Sigmoid colon (tissue), 4 donors: ENCODE measurements at regions not wholly inside any gene's neighbourhood (a gene's known extent, or its start where the extent isn't known, plus 50 kb on each side); places are given as distances from the start of the nearest gene placed in this dataset.

Experiments
- POLR2A ChIP-seq, 2 donors: fragments of 450-650 bp; IDR thresholded peaks; one replicate each; pipeline ENCODE4 v1.6.1; 2016; ENCODE audit warnings: antibody characterized with exemption in 2 of 2, mild to moderate bottlenecking in 2 of 2, moderate library complexity in 2 of 2
- POLR2AphosphoS5 ChIP-seq, 4 donors: sonication (generic); formaldehyde crosslinking; IDR thresholded peaks; one replicate each; pipeline ENCODE4 v1.6.1; 2017; ENCODE audit warnings: antibody characterized with exemption in 4 of 4
- TF ChIP-seq, protein P1 (sequence below), 4 experiments: fragments of 450-650 bp in 3 of 4; fragments of 200-600 bp in 1 of 4; IDR thresholded peaks; one replicate each; pipeline ENCODE4 v1.5.1; 2016 to 2019; ENCODE audit warnings: antibody characterized with exemption in 4 of 4, mild to moderate bottlenecking in 3 of 4, moderate library complexity in 2 of 4

DNA sequence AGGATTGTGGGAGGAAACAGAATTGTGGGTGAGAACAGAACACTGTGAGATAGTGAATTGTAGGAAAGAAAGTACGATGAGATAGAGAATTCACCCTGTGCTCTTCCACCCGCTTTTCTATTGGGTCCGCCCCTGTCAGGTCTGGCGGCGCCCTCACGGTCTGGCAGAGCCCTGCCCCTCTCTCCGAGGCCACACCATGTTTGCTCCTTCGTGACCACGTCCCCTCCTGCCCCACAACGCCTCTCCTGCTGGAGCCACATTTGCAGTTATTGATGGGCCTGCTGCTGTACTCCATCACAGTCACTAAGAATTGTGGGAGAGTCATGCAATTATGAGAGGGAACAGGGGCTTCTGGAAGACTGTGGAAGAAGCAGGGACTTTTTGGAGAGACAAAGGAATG lies 473.1 kb downstream of the KLF12 start:
- TF ChIP-seq, protein P1, sequence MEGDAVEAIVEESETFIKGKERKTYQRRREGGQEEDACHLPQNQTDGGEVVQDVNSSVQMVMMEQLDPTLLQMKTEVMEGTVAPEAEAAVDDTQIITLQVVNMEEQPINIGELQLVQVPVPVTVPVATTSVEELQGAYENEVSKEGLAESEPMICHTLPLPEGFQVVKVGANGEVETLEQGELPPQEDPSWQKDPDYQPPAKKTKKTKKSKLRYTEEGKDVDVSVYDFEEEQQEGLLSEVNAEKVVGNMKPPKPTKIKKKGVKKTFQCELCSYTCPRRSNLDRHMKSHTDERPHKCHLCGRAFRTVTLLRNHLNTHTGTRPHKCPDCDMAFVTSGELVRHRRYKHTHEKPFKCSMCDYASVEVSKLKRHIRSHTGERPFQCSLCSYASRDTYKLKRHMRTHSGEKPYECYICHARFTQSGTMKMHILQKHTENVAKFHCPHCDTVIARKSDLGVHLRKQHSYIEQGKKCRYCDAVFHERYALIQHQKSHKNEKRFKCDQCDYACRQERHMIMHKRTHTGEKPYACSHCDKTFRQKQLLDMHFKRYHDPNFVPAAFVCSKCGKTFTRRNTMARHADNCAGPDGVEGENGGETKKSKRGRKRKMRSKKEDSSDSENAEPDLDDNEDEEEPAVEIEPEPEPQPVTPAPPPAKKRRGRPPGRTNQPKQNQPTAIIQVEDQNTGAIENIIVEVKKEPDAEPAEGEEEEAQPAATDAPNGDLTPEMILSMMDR (IDR thresholded peaks at IDR 0.05), result no peak
- TF ChIP-seq POLR2AphosphoS5 (IDR thresholded peaks at IDR 0.05) (no peak), POLR2A (IDR thresholded peaks at IDR 0.05) (no peak)
